Left lung (tissue), 4 donors: ENCODE measurements at regions not wholly inside any gene's neighbourhood (a gene's known extent, or its start where the extent isn't known, plus 50 kb on each side); places are given as distances from the start of the nearest gene placed in this dataset.

ENCODE experiments used
- ATAC-seq: fragments of 200-7000 bp; cut with Tn5 transposase; one replicate; pipeline ENCODE4 v1.9.1; 2020; ENCODE audit warnings: moderate library complexity
- DNase-seq, 4 donors: peaks; one replicate each; pipeline ENCODE4 v3.0.0-alpha.2; 2013 to 2020
- H3K27ac ChIP-seq, 2 donors: fragments of 200-600 bp; sonication (generic) in 1 of 2; one replicate each; pipeline versions ENCODE4 v1.5.0 to v1.8.0; 2020 to 2021
- H3K27me3 ChIP-seq, 2 donors: fragments of 200-600 bp; sonication (generic) in 1 of 2; one replicate each; pipeline versions ENCODE4 v1.5.0 to v1.8.0; 2020 to 2021
- H3K36me3 ChIP-seq, 2 donors: fragments of 200-600 bp; sonication (generic) in 1 of 2; one replicate each; pipeline versions ENCODE4 v1.5.0 to v1.8.0; 2020 to 2021
- H3K4me1 ChIP-seq, 2 donors: fragments of 200-600 bp; one replicate each; pipeline ENCODE4 v1.8.0; 2021
- H3K4me3 ChIP-seq, 2 donors: fragments of 200-600 bp; sonication (generic) in 1 of 2; one replicate each; pipeline versions ENCODE4 v1.5.0 to v1.8.0; 2020 to 2021; ENCODE audit warnings: mild to moderate bottlenecking in 1 of 2
- H3K9me3 ChIP-seq, 2 donors: fragments of 200-600 bp; sonication (generic) in 1 of 2; one replicate each; pipeline versions ENCODE4 v1.5.0 to v1.8.0; 2020 to 2021
- intact Hi-C, 2 donors: fragments of 100-400 bp; cut with DNase I; formaldehyde crosslinking; loops; one replicate each; pipeline versions ENCODE4 v1.11.2 to v1.14.2; 2022
- TF ChIP-seq, protein P1 (sequence below), 2 donors: fragments of 200-600 bp; sonication (generic) in 1 of 2; IDR thresholded peaks; one replicate each; pipeline versions ENCODE4 v1.5.0 to v1.8.0; 2021; ENCODE audit warnings: antibody characterized with exemption in 2 of 2
- donor health status: DM: no; HTN: yes; CAD: no.
- donor health status: DM: no; HTN: no; CAD: no.

- Histone ChIP-seq H3K27ac (no peak overlapping the region), H3K27me3 (no peaks in the 10 kb centered on the region), H3K4me1 (no peaks in the 10 kb centered on the region), H3K9me3 (no peaks in the 10 kb centered on the region), H3K36me3 (no peaks in the 10 kb centered on the region), H3K4me3 (no peak overlapping the region)
- ATAC-seq (peak; percentile 59), DNase-seq (no peak)
- TF ChIP-seq, protein P1, sequence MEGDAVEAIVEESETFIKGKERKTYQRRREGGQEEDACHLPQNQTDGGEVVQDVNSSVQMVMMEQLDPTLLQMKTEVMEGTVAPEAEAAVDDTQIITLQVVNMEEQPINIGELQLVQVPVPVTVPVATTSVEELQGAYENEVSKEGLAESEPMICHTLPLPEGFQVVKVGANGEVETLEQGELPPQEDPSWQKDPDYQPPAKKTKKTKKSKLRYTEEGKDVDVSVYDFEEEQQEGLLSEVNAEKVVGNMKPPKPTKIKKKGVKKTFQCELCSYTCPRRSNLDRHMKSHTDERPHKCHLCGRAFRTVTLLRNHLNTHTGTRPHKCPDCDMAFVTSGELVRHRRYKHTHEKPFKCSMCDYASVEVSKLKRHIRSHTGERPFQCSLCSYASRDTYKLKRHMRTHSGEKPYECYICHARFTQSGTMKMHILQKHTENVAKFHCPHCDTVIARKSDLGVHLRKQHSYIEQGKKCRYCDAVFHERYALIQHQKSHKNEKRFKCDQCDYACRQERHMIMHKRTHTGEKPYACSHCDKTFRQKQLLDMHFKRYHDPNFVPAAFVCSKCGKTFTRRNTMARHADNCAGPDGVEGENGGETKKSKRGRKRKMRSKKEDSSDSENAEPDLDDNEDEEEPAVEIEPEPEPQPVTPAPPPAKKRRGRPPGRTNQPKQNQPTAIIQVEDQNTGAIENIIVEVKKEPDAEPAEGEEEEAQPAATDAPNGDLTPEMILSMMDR (IDR thresholded peaks at IDR 0.05), result no peak
- intact Hi-C loops, result no loop called here
Observed at GRCh38 chr18:37712776-37713175, 147.2 kb upstream of the CELF4 start.

DNA sequence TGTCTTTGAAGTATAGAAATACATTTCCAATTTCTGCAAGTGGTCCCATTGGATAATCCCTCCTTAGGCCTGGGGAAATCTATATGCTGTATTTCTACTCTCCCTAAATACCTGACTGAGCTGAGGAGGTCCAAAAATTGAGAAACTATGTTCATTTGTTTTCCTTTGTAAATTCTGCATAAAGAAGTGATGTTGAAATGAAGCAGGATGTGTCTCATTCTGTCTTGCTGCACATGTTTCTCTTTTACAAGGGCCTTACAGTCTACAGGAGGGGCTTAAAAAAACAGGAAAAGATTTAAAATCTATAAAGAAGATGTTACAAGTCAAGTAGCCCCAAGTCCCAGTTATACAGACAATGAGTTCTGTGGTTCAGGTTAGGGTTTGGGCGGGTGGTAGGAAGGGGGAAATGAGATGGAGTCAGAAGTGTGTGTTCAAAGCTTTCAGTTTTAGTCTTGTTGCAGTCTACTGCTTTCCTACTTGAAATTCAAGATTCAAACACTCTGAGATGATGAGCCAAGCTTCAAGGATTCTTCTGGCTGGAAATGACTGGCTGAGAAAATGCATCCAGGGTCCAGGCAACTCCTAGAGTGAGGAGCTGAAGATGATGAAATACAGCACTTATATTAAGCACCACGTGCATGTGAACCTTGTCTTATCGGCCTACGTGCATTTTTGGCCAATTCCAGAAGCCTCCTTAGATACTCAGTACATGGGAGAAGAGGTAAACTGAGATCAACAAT, 146.3 kb upstream of the CELF4 start:
- Histone ChIP-seq H3K27me3 (no peaks in the 10 kb centered on the region), H3K4me1 (no peaks in the 10 kb centered on the region), H3K4me3 (no peak overlapping the region), H3K9me3 (no peaks in the 10 kb centered on the region), H3K27ac (no peak overlapping the region), H3K36me3 (no peaks in the 10 kb centered on the region)
- TF ChIP-seq, protein P1 (IDR thresholded peaks at IDR 0.05), result no peak
- peak; percentile 48 for ATAC-seq
- intact Hi-C loops, result no loop called here
- peak in 2 of 4 donors; percentile 54 to 62 for DNase-seq

GRCh38 chr18:37710726-37711125, 145.1 kb upstream of the CELF4 start:
- ATAC-seq (no peak), DNase-seq (peak in 2 of 4 donors; percentile 86 to 91)
- Histone ChIP-seq H3K27me3 (no peaks in the 10 kb centered on the region), H3K4me3 (no peak overlapping the region), H3K9me3 (no peaks in the 10 kb centered on the region), H3K4me1 (no peaks in the 10 kb centered on the region), H3K27ac (no peak overlapping the region), H3K36me3 (no peaks in the 10 kb centered on the region)
- intact Hi-C loops, result no loop called here
- TF ChIP-seq, protein P1 (IDR thresholded peaks at IDR 0.05), result no peak

- no peak overlapping the region for H3K4me3 ChIP-seq
Observed at GRCh38 chr18:37709740-37710139, 144.1 kb upstream of the CELF4 start.

GRCh38 chr18:37705016-37705415, 139.4 kb upstream of the CELF4 start:
- Histone ChIP-seq H3K27me3 (no peaks in the 10 kb centered on the region), H3K9me3 (no peaks in the 10 kb centered on the region), H3K4me3 (no peak overlapping the region), H3K27ac (no peak overlapping the region), H3K36me3 (no peaks in the 10 kb centered on the region), H3K4me1 (no peaks in the 10 kb centered on the region)
- no peak for ATAC-seq
- intact Hi-C loops, result no loop called here
- no peak for DNase-seq
- TF ChIP-seq, protein P1 (IDR thresholded peaks at IDR 0.05), result no peak

More at GRCh38 chr18:37709740-37710139, 144.1 kb upstream of the CELF4 start:
- ATAC-seq, result no peak
- no peaks in the 10 kb centered on the region for H3K9me3 ChIP-seq
- TF ChIP-seq, protein P1 (IDR thresholded peaks at IDR 0.05), result no peak
- no peak for DNase-seq
- intact Hi-C loops, result no loop called here
- no peak overlapping the region for H3K27ac ChIP-seq
- H3K27me3 ChIP-seq, result no peaks in the 10 kb centered on the region
- H3K4me1 ChIP-seq, result no peaks in the 10 kb centered on the region
- H3K36me3 ChIP-seq, result no peaks in the 10 kb centered on the region
